GM19397 (cell line): ENCODE measurements at regions not wholly inside any gene's neighbourhood (a gene's known extent, or its start where the extent isn't known, plus 50 kb on each side); places are given as distances from the start of the nearest gene placed in this dataset.
"Not testable (repeated sequence)": the region's sequence is repeated elsewhere in the genome, so short reads cannot be mapped to it uniquely, and the experiment has no call there.

Source experiments
- ATAC-seq: cut with Tn5 transposase; IDR thresholded peaks from one replicate; pipeline ENCODE4 v1.9.1; 2021; ENCODE audit warnings: mild to moderate bottlenecking, moderate library complexity; ENCODE audit not compliant: unreplicated experiment

DNA sequence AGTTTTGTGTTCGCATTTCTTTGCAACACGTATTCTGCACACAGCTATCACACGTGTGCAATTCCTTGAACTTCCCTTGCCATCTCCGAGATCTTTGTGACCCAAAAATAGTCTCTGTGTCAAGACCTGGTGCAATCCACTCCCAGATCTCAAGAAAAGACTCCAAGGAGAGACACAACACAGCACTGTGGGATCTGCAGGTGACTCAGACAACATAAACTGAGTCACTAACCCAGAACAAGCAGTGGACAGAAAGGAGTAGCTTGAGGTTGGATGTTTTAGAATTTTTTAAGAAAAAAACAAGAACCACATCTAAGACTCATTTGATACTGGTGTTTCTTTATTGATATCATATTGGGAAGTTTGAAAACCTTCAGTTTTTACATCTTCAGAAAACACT, 396.9 kb downstream of the AGTPBP1 start:
- ATAC-seq, result no peak

DNA sequence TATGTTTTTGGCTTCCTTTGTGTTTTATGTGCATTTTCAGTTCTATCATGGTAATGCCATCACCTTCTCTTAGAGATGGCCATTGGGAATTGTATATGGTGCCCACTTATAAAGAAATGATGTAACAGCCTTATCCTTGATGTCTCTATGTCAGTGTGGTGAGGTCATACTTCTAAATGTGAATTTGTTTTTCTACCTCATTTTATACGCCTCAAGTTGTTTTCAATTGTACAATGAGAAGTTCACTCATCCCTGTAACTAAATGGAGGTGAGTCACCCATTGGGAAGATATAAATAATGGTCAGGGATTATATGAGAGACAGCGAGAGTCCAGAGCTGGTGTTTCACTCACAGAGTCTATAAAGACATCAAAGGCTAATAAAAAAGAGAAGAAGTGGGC, 402.4 kb downstream of the AGTPBP1 start:
- ATAC-seq, result no peak

DNA sequence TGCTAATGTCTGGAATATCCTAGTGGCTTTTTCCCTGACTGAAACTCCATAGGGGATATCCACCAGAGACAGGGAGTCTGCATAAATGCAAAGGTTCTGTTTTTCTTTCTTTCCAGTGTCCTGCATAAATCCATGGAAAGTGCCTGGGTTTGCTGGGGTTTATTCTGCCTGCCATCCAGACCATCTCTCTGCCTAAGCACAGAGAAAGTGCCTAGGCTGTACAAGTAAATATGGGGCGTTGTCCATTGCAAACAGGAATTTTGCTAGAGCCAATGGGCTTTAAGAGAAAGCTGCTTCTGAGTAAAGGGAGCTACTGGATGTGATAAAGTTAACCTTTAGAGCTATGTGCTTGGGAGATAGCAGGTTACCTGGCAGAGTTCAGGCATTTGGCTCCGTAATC, 407.5 kb downstream of the AGTPBP1 start:
- no peak for ATAC-seq

DNA sequence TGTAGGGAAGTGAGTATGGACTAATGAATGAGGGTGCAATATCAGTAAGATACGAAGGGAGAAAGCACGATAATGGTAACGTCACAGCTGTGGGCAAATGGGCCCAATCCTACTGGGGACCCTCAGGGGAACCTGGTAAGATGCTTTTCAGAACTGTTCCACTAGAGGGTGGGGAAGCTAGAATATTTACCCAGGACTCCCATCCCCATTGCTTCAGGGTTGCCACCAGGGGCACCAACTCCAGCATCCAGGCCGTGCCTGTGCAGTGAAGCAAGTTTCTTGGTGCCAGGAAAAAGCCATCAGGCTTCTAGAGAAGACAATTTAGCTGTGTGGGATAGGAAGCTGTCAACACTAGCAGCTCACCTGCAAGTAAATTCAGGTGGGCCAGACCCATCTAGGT, 409.3 kb downstream of the AGTPBP1 start:
- no peak for ATAC-seq

DNA sequence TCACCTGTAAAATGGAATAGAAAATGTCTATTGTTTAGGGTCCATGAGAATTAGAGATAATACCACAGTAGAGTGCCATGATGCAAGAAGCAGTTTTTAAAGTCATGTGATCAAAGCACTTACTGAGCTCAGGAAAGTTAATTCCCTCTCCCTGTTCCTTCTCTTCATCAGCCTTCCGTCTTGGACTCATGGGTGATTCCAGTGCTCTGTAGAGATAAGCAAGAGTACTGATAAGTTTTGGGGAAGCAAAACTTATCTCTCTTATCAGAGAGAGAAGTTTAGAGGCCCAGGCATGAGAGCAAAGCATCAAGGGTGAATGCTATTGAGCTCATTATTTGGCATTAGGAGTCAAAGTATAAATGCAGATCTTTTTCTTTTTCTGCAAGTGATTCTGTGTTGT, 410.1 kb downstream of the AGTPBP1 start:
- no peak for ATAC-seq

DNA sequence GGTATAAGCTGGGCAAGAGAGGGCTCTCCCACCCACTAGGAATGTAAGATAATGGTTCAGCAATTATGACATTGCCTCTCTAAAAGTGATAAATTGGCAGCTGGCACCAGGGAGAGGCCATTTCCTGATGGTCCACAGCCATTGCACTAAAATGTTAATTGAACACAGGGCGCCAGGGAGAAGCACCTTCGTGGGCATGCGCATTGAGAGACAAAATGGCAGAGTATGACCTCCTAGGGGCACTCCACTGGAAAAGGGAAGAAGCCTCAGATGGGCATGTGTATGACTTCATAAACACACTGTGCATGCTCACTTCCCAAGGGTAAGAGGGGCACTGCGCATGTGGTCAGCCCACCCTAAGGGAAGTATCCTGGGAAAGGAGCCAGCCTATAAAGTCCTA, 419.2 kb downstream of the AGTPBP1 start:
- no peak for ATAC-seq

DNA sequence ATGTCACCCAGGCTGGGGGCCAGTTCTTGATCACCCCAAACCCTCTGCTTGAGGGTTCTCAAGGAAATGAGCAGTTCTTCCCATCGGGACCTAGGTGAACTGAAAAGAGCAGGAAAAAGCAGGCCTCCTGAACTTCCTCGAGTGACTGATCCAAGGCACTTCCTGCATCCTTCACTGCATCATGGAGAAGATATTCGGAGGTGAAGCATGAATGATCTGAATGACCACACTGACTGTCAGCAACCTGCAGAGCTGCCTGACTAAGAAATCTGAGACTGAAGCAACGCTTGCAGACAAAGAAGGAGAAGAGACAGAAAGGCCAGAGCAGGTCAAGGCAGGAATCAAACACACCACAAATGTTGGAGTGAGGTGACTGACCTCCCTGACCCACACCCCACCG, 420.2 kb downstream of the AGTPBP1 start:
- ATAC-seq, result no peak

DNA sequence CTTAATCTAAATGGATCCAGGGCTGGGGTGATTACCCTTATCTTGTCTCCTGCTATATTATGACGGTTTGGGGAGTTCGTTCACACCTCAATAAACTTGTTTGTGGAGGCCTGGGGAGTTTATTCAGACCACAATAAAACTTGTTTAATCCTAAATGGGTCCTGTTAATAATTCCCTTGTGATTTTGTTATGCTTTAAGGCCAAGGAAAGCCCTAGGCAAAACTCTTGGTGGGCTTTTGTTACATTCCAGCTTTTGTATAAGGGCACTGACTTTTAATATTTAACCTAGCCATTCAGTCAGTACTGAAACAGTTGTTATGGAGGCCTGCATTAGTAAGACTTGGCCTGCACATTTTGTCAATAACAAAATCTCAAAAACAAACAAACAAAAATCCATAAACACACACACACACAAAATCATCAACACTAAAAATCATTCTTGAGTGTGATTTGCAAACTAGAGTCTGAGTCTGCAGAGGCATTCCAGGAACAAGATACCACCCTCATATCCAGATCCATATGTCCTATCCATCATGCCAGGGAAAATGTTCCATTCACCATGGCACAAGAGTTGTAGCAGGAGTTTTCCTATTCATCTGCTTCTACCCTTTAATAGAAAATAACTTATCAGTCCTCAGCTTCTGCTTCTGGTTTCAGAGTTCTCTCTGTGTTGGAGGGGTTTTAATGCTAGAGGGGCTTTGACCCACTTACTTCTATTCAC, 421.7 kb downstream of the AGTPBP1 start:
- ATAC-seq, result no peak

DNA sequence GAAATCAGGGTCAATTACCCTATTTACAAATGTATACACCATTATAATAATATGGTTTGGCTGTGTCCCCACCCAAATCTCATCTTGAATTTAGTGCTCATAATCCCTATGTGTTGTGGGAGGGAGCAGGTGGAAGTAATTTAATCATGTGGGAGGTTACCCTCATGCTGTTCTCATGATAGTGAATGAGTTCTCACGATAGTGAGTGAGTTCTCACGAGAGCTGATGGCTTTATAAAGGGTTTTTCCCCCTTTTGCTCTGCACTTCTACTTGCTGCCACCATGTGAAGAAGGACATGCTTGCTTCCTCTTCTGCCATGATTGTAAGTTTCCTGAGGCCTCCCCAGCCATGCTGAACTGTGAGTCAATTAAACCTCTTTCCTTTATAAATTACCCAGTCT, 426.2 kb downstream of the AGTPBP1 start:
- not testable (repeated sequence) for ATAC-seq

DNA sequence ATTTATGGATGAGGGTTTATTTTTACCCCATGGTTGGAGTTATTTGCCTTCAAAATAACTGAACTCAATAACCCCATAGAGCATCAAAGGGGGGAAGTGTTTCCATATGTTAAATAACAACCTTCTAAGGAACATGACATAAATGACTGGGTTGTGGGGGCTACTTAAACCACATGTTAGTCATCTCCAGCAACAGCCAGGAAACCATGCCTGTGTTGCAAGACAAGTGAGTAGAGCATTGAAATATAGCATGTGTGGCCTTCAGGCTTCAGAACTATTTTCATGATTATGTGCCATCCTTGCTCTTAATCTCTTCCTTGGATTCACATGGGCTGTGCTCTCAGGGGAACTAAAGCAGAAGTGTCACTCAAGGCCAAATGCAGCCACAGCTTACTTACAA, 431.2 kb downstream of the AGTPBP1 start:
- ATAC-seq, result no peak

DNA sequence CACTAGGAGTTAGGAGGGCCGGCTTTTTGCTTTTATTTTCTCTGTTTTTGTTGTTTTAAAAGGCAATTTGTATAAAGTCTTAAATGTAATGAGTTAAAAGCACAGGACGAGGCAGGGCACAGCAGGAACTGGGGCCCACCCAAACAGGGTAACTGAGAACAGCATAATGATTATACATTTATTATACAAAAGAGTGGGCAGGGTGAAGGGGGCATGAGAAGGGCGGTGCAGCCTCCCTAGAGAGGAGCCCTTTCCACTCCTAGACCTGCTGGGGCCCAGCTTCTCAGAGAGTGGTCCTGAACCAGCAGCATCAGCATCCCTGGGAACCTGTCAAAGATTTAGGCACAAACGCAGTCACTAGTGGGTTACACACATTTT, 438.0 kb downstream of the AGTPBP1 start:
- no peak for ATAC-seq

DNA sequence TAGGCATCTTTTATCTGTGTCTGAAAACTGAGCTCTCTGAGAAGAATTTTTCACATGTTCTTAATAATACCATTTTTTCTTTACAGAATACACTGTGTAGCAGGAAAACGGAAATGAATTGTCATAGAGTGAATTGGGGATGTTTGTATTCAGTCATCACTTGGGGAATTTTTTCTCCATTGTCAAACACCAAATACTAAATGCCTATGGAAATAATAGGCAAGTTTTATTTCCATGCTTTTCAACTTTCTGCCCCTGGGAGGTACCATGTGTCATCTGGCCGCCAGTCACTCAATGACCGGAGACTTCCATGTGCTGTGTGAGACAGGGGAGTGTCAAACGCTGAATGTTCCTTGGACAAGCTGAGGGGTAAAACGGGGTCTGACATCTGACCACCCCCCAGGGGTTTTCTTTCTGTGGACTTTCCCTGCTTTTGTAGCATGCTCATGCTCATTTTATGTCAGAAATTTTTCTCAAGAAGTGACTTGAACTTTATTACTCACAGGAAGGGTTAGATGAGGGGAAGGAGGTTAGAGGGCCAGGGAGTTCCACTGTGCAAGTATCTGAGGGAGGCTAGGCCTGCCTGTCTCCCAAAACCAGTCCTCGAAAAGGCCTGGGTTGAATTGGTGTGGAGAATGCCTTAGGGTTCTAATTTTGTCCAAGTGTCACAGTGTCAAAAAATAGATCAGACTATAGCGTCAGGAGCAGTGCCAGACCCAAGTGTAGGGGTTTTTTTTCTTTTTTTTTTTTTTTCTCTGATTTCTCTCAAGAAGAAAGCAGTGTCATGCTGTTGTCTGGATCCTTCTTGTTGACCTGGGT, 438.6 kb downstream of the AGTPBP1 start:
- ATAC-seq, result no peak

DNA sequence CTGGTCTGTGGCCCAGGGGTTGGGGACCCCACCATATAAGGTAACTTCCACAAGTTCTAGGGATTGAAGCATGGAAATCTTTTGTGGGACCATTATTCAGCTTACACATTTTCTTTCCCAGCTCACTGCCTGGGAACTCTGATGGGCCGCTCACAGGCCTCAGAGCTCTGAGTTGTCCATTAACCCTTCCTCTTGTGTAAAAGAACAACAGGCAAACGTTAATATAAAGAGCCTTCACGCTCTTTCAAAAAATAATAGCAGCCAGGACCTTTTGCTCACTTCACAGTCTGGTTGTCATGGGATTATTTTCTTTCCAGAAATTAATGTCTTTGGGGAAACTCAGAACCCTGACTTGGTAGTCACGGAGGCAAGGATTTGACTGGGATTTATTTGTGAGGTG, 443.3 kb downstream of the AGTPBP1 start:
- no peak for ATAC-seq

DNA sequence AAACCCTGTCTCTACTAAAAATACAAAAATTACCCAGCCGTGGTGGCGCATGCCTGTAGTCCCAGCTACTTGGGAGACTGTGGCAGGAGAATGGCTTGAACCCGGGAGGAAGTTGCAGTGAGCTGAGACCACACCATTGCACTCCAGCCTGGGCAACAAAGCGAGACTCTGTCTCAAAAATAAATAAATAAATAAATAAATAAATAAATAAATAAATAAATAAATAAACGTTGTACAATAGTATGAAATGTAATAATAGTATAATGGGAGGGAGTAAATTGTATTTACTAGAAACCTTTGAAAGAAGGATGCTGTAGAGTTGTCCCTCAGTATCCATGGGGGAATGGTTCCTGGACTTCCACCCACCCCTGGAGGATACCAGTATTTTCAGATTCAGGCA, 446.5 kb downstream of the AGTPBP1 start:
- ATAC-seq, result not testable (repeated sequence)

DNA sequence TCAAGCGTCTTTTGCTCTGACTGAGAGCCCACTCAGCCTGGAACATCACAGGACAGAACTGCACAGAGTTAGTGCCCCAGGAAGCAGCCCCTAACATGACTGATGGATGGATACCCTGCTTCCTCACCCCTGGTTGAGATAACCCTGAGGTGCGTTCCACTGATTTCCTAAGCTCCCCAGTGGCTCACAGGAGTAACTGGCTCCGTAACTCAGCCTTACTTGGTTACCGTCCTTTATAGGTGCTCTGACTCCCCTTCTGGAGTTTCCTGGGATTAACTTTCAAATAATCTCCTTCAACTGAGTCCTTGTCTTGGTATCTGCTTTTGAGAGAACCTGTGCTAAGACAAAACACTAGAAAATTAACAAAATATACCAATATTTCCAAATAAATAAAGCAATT, 449.5 kb downstream of the AGTPBP1 start:
- ATAC-seq, result no peak

DNA sequence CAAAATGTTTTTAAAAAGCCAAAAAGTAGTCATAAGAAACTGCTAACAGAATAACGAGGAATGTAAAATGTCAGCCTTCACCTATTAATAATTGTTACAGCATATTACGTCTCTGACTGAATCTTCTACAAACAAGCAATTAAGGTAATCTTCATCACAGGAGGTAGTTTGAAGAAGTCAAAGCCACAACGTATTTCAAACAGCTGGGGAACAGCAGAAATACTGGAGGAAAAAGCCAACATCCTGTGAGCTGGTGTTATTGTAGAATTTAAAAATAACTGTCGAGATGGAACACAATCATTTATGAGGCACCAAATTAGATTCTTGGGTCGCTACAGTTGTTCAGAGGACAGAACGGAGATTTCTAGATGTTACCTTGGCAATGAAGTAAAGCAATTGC, 450.5 kb downstream of the AGTPBP1 start:
- ATAC-seq, result no peak

DNA sequence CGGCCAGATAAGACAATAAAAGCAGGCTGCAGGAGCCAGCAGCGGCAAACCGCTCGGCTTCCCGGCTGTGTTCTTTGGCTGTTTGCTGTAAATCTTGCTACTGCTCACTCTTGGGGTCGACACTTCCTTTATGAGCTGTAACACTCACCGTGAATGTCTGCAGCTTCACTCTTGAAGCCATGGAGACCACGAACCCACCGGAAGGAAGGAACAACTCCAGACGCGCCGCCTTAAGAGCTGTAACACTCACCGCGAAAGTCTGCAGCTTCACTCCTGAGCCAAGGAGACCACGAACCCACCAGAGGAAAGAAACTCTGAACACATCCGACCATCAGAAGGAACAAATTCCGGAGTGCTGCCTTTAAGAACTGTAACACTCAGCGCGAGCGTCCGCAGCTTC, 451.7 kb downstream of the AGTPBP1 start:
- ATAC-seq, result no peak

DNA sequence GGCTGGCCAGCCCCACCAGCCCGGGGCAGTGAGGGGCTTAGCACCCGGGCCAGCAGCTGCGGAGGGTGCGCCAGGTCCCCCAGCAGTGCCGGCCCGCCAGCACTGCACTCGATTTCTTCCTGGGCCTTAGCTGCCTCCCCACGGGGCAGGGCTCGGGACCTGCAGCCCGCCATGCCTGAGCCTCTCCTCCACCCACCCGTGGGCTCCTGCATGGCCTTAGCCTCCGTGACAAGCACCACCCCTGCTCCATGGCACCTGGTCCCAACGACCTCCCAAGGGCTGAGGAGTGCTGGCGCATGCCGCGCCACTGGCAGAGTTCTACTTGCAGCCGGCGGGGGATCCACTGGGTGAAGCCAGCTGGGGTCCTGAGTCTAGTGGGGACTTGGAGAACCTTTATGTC, 452.6 kb downstream of the AGTPBP1 start:
- no peak for ATAC-seq

DNA sequence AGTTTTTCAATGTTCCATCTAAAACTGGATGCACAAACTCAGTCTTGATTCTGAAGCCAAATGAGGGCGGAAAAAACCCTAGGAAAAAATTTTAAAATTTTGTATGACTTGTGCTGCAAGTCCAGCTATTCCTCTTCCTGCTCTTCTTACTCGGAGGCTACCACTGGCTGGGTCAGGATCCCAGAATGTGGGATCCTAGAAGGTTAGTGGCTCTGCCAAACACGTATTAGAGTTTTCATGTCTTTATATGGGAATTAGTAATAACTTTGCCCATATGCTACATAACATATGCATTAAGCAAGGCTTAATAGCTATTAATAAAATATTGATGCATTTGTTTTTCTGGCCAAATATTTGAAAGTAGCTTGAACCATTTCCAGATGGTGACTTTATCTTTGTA, 458.3 kb downstream of the AGTPBP1 start:
- ATAC-seq, result no peak

DNA sequence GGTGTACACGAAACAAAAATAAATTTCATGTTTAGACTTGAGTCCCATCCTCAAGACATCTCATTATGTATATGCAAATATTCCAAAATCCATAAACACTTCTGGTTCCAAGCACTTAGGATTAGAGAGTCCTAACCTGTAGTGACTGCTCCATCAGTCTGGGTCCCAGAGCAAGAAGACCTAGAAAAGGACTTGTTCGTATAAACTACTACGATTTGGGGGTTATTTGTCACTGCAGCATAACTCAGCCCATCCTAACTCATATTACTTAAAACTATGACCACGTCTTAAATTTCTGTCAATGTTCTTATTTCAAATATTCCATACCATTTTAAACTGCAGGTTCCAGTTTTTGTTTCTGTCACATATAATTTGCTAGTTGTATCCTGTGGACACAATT, 463.0 kb downstream of the AGTPBP1 start:
- ATAC-seq, result no peak

DNA sequence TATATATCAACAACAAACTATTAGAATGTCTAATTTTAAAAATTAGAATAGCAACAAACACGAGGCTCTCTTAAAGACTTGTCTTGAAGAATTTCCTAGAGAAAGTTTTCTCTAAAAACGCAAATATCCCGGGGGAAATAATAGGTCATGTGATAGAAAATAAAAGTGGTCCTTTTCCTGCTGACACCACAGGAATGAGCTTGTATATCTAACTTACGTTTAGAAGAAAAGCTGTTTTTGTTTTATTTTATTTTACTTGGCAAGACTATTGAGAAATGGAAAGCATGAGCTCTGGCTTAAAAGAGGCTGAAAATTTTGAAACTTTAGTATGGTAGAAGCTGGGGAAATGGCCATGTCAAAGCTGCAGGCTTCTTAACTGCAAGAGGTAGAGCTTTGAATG, 465.0 kb downstream of the AGTPBP1 start:
- ATAC-seq, result no peak

DNA sequence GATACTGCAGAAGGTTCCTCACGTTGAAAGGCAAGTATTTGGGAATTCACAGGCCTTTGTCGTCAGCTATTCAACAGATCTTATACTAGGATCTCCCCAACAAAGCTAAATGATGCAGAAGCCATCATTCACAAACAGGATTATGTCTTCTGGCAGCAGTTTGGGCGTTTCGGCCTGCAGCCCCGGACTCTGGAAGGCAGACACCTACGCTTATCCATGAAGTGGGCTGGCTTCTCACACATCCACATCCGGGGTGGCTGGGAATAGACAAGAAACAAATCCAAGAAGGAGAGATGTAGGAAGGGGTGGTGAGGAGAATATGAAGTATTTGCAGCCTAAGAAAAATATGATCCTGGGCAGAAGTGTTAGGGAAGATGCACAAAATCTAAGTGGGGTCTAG, 471.9 kb downstream of the AGTPBP1 start:
- no peak for ATAC-seq

DNA sequence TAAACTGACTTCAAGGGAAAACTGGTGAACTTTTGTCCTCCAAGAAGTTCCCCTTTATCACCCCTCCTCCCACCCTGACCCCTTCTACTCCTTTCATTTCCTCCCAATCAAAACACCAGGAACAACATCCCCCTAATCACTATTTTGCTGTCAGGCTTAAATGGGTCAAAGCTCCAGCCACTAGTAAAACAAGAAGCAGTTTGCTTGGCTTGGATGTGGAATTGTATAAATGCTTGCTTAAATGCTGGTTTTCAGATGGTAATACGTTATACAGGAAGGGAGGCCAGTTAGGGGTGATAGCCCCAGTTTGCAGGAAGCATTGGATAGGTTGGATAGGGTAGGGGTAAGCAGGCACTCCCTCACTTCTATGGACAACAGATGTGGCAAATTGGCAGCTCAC, 473.6 kb downstream of the AGTPBP1 start:
- ATAC-seq, result no peak
